ENCODE measurements at regions not wholly inside any gene's neighbourhood (a gene's known extent, or its start where the extent isn't known, plus 50 kb on each side); places are given as distances from the start of the nearest gene placed in this dataset.

DNA sequence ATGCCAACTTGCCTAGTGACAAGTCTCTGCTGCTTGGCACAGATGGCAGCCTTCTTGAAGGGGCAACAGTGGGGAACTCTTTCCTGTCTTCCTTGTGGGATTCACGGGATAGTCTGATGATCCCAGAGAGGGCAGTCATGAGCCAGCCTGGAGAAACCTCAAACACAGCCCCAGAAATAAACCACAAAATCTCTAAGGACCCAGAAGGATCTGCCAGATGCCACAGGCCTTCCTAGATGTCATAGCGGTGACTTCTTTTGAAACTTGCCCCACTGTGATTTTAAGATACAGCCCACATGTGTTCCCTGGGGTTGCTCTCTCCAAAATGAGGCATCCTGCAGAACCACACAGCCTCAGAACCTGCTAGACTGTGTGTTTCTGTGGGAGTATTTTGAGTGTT lies 707.6 kb upstream of the TSPY4 start:
- no peak overlapping the region for H3K27ac Mint-ChIP-seq

DNA sequence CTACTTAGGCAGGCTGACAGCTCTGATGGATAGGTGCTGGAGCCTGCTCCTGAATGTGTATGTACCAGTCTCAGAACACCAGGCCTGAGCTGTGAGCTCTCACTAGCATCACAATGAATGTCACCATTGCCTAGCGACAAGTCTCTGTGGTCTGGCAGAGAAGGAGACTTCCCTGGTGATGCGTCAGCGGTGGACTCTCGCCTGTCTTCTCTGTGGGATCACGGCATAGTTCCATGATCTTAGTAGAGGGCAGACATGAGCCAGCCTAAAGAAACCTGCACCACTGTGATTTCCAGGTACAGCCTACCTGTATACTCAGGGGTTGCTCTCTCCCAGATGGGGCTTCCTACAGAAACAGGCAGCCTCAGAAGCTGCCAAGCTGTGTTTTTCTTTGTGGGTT lies 699.2 kb upstream of the TSPY4 start:
- ATAC-seq (ENCODE audit: low read depth) (no peak), DNase-seq (no peak)
- H3K27ac ChIP-seq (ENCODE audit: low read length in 2 of 2): no peak overlapping the region
- H3K36me3 ChIP-seq (replicated peaks in 1 of 2; ENCODE audit: control extremely low read depth in 1 of 2, control insufficient read depth in 1 of 2, extremely low read depth in 1 of 2, insufficient read depth in 2 of 2, low read length in 1 of 2): no peaks in the 10 kb centered on the region
- H3K9me3 ChIP-seq (ENCODE audit: control extremely low read depth in 1 of 3, control insufficient read depth in 2 of 3, insufficient read depth in 1 of 3, low read length in 2 of 3): peaks cover 0 to 2% (median 0%) of the 10 kb centered on the region in 3 donors
- H4K20me1 ChIP-seq (ENCODE audit: control insufficient read depth, insufficient read depth, low read length, poor library complexity, severe bottlenecking): no peaks in the 10 kb centered on the region
- WGBS (ENCODE audit: insufficient coverage): 100% methylated on average over 1 of the region's 5 CpGs
- no peak overlapping the region for H3K27ac Mint-ChIP-seq
- CTCF ChIA-PET: no interaction called here
- H3K9me3 Mint-ChIP-seq (ENCODE audit: insufficient read depth): no peaks in the 10 kb centered on the region
- no peak overlapping the region for H2AFZ ChIP-seq (ENCODE audit: insufficient read depth, low read depth, low read length, poor library complexity, severe bottlenecking)
- intact Hi-C loops (cut with micrococcal nuclease): no loop called here
- no peaks in the 10 kb centered on the region for H3K4me1 ChIP-seq (ENCODE audit: control insufficient read depth in 2 of 2, insufficient read depth in 2 of 2, low read length in 2 of 2)
- H3K27me3 ChIP-seq (replicated peaks in 1 of 4; ENCODE audit: control extremely low read depth in 1 of 4, control insufficient read depth in 3 of 4, insufficient read depth in 4 of 4, low read length in 3 of 4): no peaks in the 10 kb centered on the region
- POLR2A ChIA-PET: no interaction called here
- TF ChIP-seq, protein P1, sequence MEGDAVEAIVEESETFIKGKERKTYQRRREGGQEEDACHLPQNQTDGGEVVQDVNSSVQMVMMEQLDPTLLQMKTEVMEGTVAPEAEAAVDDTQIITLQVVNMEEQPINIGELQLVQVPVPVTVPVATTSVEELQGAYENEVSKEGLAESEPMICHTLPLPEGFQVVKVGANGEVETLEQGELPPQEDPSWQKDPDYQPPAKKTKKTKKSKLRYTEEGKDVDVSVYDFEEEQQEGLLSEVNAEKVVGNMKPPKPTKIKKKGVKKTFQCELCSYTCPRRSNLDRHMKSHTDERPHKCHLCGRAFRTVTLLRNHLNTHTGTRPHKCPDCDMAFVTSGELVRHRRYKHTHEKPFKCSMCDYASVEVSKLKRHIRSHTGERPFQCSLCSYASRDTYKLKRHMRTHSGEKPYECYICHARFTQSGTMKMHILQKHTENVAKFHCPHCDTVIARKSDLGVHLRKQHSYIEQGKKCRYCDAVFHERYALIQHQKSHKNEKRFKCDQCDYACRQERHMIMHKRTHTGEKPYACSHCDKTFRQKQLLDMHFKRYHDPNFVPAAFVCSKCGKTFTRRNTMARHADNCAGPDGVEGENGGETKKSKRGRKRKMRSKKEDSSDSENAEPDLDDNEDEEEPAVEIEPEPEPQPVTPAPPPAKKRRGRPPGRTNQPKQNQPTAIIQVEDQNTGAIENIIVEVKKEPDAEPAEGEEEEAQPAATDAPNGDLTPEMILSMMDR (IDR thresholded peaks at IDR 0.05): no peak
- TF ChIP-seq EZH2 (IDR thresholded peaks at IDR 0.05; ENCODE audit: borderline replicate concordance, insufficient read depth, low read depth, low read length, poor library complexity, severe bottlenecking): no peak
- no peaks in the 10 kb centered on the region for H3K79me2 ChIP-seq (ENCODE audit: control insufficient read depth, insufficient read depth, low read length)
- H3K4me3 ChIP-seq (ENCODE audit: control extremely low read depth in 1 of 5, extremely low read depth in 1 of 5, insufficient read depth in 1 of 5, low read depth in 2 of 5, low read length in 4 of 5): no peak overlapping the region
- H3K4me2 ChIP-seq (replicated peaks; ENCODE audit: low read depth, low read length, poor library complexity, severe bottlenecking): no peak overlapping the region
- H3K27me3 Mint-ChIP-seq: no peaks in the 10 kb centered on the region
- H3K9ac ChIP-seq (ENCODE audit: low read length): no peak overlapping the region
- no peak overlapping the region for H3K4me3 Mint-ChIP-seq
- H3K4me1 Mint-ChIP-seq: peaks cover 2% of the 10 kb centered on the region

More for the DNA sequence above, 707.6 kb upstream of the TSPY4 start:
- H2AFZ ChIP-seq (ENCODE audit: insufficient read depth, low read depth, low read length, poor library complexity, severe bottlenecking): no peak overlapping the region
- DNase-seq (no peak), ATAC-seq (ENCODE audit: low read depth) (no peak)
- Mint-ChIP-seq H3K27me3 (no peaks in the 10 kb centered on the region), H3K4me1 (peaks cover 2% of the 10 kb centered on the region), H3K9me3 (ENCODE audit: insufficient read depth) (no peaks in the 10 kb centered on the region), H3K4me3 (no peak overlapping the region)
- no peak overlapping the region for H3K4me2 ChIP-seq (replicated peaks; ENCODE audit: low read depth, low read length, poor library complexity, severe bottlenecking)
- intact Hi-C loops (cut with micrococcal nuclease): no loop called here
- no peaks in the 10 kb centered on the region for H3K36me3 ChIP-seq (replicated peaks in 1 of 2; ENCODE audit: control extremely low read depth in 1 of 2, control insufficient read depth in 1 of 2, extremely low read depth in 1 of 2, insufficient read depth in 2 of 2, low read length in 1 of 2)
- TF ChIP-seq, protein P1 (IDR thresholded peaks at IDR 0.05): no peak
- TF ChIP-seq EZH2 (IDR thresholded peaks at IDR 0.05; ENCODE audit: borderline replicate concordance, insufficient read depth, low read depth, low read length, poor library complexity, severe bottlenecking): no peak
- H4K20me1 ChIP-seq (ENCODE audit: control insufficient read depth, insufficient read depth, low read length, poor library complexity, severe bottlenecking): no peaks in the 10 kb centered on the region
- peaks cover 0 to 8% (median 0%) of the 10 kb centered on the region in 3 donors for H3K9me3 ChIP-seq (ENCODE audit: control extremely low read depth in 1 of 3, control insufficient read depth in 2 of 3, insufficient read depth in 1 of 3, low read length in 2 of 3)
- no peaks in the 10 kb centered on the region for H3K79me2 ChIP-seq (ENCODE audit: control insufficient read depth, insufficient read depth, low read length)
- H3K27me3 ChIP-seq (replicated peaks in 1 of 4; ENCODE audit: control extremely low read depth in 1 of 4, control insufficient read depth in 3 of 4, insufficient read depth in 4 of 4, low read length in 3 of 4): no peaks in the 10 kb centered on the region
- H3K4me1 ChIP-seq (ENCODE audit: control insufficient read depth in 2 of 2, insufficient read depth in 2 of 2, low read length in 2 of 2): no peaks in the 10 kb centered on the region
- no peak overlapping the region for H3K27ac ChIP-seq (ENCODE audit: low read length in 2 of 2)
- POLR2A ChIA-PET: no interaction called here
- H3K9ac ChIP-seq (ENCODE audit: low read length): no peak overlapping the region
- no CpG with 5 or more reads among the region's 2 CpGs for WGBS (ENCODE audit: insufficient coverage)
- no peak overlapping the region for H3K4me3 ChIP-seq (ENCODE audit: control extremely low read depth in 1 of 5, extremely low read depth in 1 of 5, insufficient read depth in 1 of 5, low read depth in 2 of 5, low read length in 4 of 5)
- CTCF ChIA-PET: no interaction called here
